ENCODE measurements at regions not wholly inside any gene's neighbourhood (a gene's known extent, or its start where the extent isn't known, plus 50 kb on each side); places are given as distances from the start of the nearest gene placed in this dataset.

- TF ChIP-seq POLR2A (IDR thresholded peaks at IDR 0.05): no peak
- TF ChIP-seq CTCF (IDR thresholded peaks at IDR 0.05): no peak
- TF ChIP-seq POLR2AphosphoS5 (IDR thresholded peaks at IDR 0.05): no peak
These were observed 127.2 kb upstream of the DPH6 start for GRCh38 chr15:35673093-35673684.

Data from prostate gland (tissue), 2 donors.